Natural killer cell (primary cell): ENCODE measurements at regions not wholly inside any gene's neighbourhood (a gene's known extent, or its start where the extent isn't known, plus 50 kb on each side); places are given as distances from the start of the nearest gene placed in this dataset.

Experiments
- ATAC-seq, 3 donors: fragments of 150-1000 bp in 2 of 3; fragments of 200-7000 bp in 1 of 3; cut with Tn5 transposase; 1 replicate in 1 of 3; 2 replicates in 2 of 3; pipeline ENCODE4 v1.10.0; 2021; ENCODE audit warnings: mild to moderate bottlenecking in 2 of 3, moderate library complexity in 2 of 3
- DNase-seq, 2 donors: peaks; one replicate each; pipeline versions ENCODE4 v3.0.0 to v3.0.0-alpha.2; 2013 to 2021; ENCODE audit warnings: mixed read lengths in 1 of 2
- H3K27ac ChIP-seq: one replicate; pipeline ENCODE4 v1.5.1; 2013; ENCODE audit warnings: mild to moderate bottlenecking, low read length
- H3K27me3 ChIP-seq: one replicate; pipeline ENCODE4 v1.6.1; 2013; ENCODE audit warnings: low read length; ENCODE audit not compliant: control insufficient read depth, insufficient read depth
- H3K36me3 ChIP-seq: one replicate; pipeline ENCODE4 v1.6.1; 2013; ENCODE audit warnings: low read length; ENCODE audit not compliant: control insufficient read depth, insufficient read depth
- H3K4me1 ChIP-seq: one replicate; pipeline ENCODE4 v1.6.1; 2013; ENCODE audit warnings: low read length; ENCODE audit not compliant: control insufficient read depth, insufficient read depth
- H3K4me3 ChIP-seq: one replicate; pipeline ENCODE4 v1.5.1; 2013; ENCODE audit warnings: low read length
- H3K9me3 ChIP-seq: one replicate; pipeline ENCODE4 v1.6.1; 2013; ENCODE audit warnings: low read length; ENCODE audit not compliant: control insufficient read depth, insufficient read depth
- H3K27ac Mint-ChIP-seq, 2 donors: one replicate each; pipeline ENCODE4 v1.8.0; 2022; ENCODE audit warnings: mild to moderate bottlenecking in 2 of 2, mixed read lengths in 2 of 2, moderate library complexity in 1 of 2
- H3K27me3 Mint-ChIP-seq, 2 donors: one replicate each; pipeline ENCODE4 v1.8.0; 2022; ENCODE audit warnings: low read depth in 2 of 2, mixed read lengths in 2 of 2
- H3K36me3 Mint-ChIP-seq: one replicate; pipeline ENCODE4 v1.8.0; 2022; ENCODE audit warnings: mixed read lengths
- H3K4me1 Mint-ChIP-seq, 2 donors: one replicate each; pipeline ENCODE4 v1.8.0; 2022; ENCODE audit warnings: mixed read lengths in 2 of 2
- H3K4me3 Mint-ChIP-seq: one replicate; pipeline ENCODE4 v1.8.0; 2022; ENCODE audit warnings: mild to moderate bottlenecking, moderate library complexity, mixed read lengths
- H3K9me3 Mint-ChIP-seq, 2 donors: one replicate each; pipeline ENCODE4 v1.8.0; 2022; ENCODE audit warnings: mixed read lengths in 2 of 2
- WGBS: methylation state at CpG from one replicate; pipeline ENCODE4 v1.1.7; 2013; ENCODE audit warnings: missing lambda C conversion rate; ENCODE audit not compliant: insufficient coverage; 5-methylcytosine and 5-hydroxymethylcytosine counted together
- intact Hi-C: fragments of 100-400 bp; cut with micrococcal nuclease; formaldehyde crosslinking; loops from one replicate; pipeline ENCODE4 v1.14.2; 2022
- TF ChIP-seq, protein P1 (sequence below): fragments of 200-600 bp; IDR thresholded peaks from one replicate; pipeline ENCODE4 v1.8.0; 2022; ENCODE audit warnings: antibody characterized with exemption

DNA sequence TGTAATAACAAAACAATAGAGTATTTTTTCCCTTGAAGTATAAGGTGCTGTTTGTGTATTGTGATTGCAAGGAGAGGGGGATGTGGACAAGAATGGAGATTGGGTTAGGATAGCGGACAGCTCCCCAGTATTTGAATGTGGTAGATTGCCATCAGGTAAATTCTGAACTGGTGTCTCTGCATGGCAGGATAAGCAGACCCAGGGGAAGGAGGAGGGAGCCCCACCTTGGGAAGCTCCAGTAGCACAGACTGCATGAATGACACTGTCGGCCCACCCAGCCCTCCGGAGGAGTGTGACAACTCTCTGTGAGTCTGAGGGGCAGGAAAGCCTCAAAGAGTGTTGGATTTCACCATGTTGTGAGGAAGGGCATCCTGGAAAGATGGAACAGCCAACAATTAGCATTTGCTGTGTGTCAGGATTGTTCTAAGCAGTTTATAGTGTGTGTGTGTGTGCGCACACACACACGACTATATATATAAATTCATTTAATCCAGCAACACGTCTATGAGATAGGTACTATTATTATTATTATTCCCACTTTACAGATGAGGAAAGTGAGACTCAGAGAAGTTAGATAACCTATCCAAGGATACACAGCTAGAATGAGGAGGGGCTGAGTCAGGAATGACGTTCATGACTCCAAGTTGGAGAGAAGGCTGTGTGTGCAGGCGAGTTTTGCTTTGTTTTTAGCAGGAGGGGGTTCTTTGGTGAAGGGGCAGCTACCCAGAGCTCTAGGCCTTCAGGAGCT is 63.4 kb upstream of the LCTL start:
- Histone ChIP-seq H3K36me3 (no peaks in the 10 kb centered on the region), H3K9me3 (no peaks in the 10 kb centered on the region), H3K4me3 (no peak overlapping the region), H3K27ac (no peak overlapping the region), H3K4me1 (no peaks in the 10 kb centered on the region), H3K27me3 (no peaks in the 10 kb centered on the region)
- TF ChIP-seq, protein P1, sequence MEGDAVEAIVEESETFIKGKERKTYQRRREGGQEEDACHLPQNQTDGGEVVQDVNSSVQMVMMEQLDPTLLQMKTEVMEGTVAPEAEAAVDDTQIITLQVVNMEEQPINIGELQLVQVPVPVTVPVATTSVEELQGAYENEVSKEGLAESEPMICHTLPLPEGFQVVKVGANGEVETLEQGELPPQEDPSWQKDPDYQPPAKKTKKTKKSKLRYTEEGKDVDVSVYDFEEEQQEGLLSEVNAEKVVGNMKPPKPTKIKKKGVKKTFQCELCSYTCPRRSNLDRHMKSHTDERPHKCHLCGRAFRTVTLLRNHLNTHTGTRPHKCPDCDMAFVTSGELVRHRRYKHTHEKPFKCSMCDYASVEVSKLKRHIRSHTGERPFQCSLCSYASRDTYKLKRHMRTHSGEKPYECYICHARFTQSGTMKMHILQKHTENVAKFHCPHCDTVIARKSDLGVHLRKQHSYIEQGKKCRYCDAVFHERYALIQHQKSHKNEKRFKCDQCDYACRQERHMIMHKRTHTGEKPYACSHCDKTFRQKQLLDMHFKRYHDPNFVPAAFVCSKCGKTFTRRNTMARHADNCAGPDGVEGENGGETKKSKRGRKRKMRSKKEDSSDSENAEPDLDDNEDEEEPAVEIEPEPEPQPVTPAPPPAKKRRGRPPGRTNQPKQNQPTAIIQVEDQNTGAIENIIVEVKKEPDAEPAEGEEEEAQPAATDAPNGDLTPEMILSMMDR, result no peak
- DNase-seq, result no peak
- Mint-ChIP-seq H3K4me1 (no peaks in the 10 kb centered on the region), H3K9me3 (no peaks in the 10 kb centered on the region), H3K27ac (no peak overlapping the region), H3K4me3 (no peak overlapping the region), H3K27me3 (peaks cover 0 to 4% of the 10 kb centered on the region in 2 donors), H3K36me3 (no peaks in the 10 kb centered on the region)
- WGBS, result 85% methylated on average over 5 of the region's 8 CpGs
- intact Hi-C loops, result no loop called here
- ATAC-seq, result no peak

DNA sequence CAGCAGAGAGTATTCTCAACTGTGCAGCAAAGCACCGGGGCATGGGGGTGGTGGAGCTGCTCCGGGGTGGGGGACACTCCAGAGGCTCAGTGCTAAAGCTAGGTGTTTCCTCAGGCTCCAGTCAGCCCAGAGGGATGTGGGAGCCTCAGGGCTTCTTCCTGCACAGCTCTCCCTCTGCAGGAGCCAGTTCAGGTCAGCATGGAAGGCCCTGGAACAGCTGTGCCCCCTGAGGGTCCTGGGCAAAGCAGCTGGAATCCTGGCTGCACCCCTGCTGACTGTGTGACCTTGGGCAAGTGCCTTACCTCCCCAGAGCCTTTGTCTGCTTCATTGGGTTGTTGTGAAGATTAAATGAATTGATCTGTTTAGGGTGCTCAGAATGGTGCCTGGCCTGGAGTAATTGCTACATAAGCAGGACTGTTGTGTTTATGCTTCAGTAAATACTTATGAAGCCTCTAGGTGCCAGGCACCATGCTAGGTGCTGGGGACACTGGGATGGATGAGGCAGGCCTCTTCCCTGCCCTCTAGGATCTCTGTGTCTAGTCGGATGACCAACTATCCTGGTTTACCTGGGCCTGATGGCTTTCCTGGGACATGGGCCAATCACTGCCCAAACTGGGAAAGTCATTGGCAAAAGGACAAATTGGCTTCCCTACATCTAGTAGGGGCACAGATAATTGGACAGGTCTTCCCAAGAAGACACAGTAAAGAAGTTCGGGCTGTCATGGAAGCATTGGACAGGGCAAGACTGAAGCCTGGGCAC is 64.2 kb upstream of the LCTL start:
- Histone ChIP-seq H3K4me3 (no peak overlapping the region), H3K9me3 (no peaks in the 10 kb centered on the region), H3K27ac (no peak overlapping the region), H3K4me1 (no peaks in the 10 kb centered on the region), H3K27me3 (no peaks in the 10 kb centered on the region), H3K36me3 (no peaks in the 10 kb centered on the region)
- intact Hi-C loops, result no loop called here
- H3K36me3 Mint-ChIP-seq, result no peaks in the 10 kb centered on the region
- TF ChIP-seq, protein P1, result no peak
- no peaks in the 10 kb centered on the region for H3K4me1 Mint-ChIP-seq
- 89% methylated on average over 4 of the region's 4 CpGs for WGBS
- ATAC-seq, result no peak
- no peaks in the 10 kb centered on the region for H3K9me3 Mint-ChIP-seq
- no peak for DNase-seq
- no peaks in the 10 kb centered on the region for H3K27me3 Mint-ChIP-seq
- H3K27ac Mint-ChIP-seq, result no peak overlapping the region
- no peak overlapping the region for H3K4me3 Mint-ChIP-seq

DNA sequence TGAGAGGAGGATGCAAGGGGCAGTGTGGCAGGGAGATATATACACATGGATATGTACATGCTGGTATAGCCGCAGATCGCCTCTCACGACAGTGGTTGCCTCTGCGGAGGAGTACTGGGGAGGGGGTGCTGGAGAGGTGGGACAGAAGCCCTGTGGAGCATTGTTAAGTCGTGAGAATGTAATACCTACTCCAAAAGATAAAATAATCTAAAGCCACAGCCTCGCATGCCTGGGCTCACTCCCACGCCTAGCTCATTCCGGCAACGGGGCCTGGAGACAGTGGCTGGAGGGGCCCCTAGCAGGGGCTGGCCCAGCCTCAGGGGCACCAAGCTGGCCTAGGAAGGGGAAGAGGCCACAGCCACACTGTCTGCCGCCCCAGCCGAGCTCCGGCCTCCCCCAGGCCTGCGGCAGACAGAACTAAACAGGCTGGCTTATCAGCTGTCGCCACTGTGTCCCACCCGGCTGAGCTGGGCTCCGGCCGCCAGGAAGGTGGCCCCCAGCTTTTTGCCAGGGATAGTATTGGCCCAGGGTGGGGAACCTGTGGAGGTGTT is 65.1 kb upstream of the LCTL start:
- intact Hi-C loops, result no loop called here
- Histone ChIP-seq H3K4me1 (no peaks in the 10 kb centered on the region), H3K27ac (no peak overlapping the region), H3K4me3 (no peak overlapping the region), H3K9me3 (no peaks in the 10 kb centered on the region), H3K27me3 (no peaks in the 10 kb centered on the region), H3K36me3 (no peaks in the 10 kb centered on the region)
- Mint-ChIP-seq H3K27ac (no peak overlapping the region), H3K9me3 (no peaks in the 10 kb centered on the region), H3K36me3 (no peaks in the 10 kb centered on the region), H3K4me1 (no peaks in the 10 kb centered on the region), H3K4me3 (no peak overlapping the region), H3K27me3 (no peaks in the 10 kb centered on the region)
- DNase-seq (no peak), ATAC-seq (no peak)
- TF ChIP-seq, protein P1, result no peak
- WGBS, result 69% methylated on average over 16 of the region's 17 CpGs
